HepG2 (cell line): ENCODE measurements at regions not wholly inside any gene's neighbourhood (a gene's known extent, or its start where the extent isn't known, plus 50 kb on each side); places are given as distances from the start of the nearest gene placed in this dataset.

Experiments
- CTCF ChIP-seq: sonication (generic); formaldehyde crosslinking; IDR thresholded peaks from 2 replicates; pipeline ENCODE4 v1.5.0; 2020; ENCODE audit warnings: mild to moderate bottlenecking, missing genetic modification reagents, moderate library complexity
- TCF7L2 ChIP-seq: IDR thresholded peaks from 2 replicates; pipeline ENCODE4 v1.6.1; 2011; ENCODE audit warnings: mild to moderate bottlenecking, low read depth, low read length, moderate library complexity

DNA sequence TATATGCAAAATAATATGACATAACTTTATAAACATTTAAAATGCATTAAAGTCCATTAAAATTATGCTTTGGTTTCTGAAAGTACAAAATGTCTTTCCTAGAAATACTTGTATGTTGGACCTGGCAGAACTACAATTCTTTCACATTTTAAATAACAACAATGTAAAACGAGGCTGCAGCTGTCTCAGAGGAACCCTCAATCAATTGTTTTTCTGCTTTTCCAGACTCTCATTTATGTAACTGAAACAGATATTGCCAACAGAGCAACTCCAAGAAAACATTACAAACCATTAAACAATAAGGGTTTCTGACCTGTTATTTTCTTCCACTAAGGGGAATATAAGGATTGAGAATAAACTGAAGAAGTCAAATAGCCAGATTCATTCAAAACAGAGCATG is 1193.4 kb downstream of the NCAM2 start:
- no peak for TF ChIP-seq TCF7L2
- no peak for TF ChIP-seq CTCF (CRISPR knock-in tag)
